HEK293 (cell line): ENCODE measurements at regions not wholly inside any gene's neighbourhood (a gene's known extent, or its start where the extent isn't known, plus 50 kb on each side); places are given as distances from the start of the nearest gene placed in this dataset.

Source experiments
- YY1 ChIP-seq: fragments of 450-650 bp; formaldehyde crosslinking; IDR thresholded peaks from 2 replicates; pipeline ENCODE4 v1.5.1; 2018; ENCODE audit warnings: missing biosample characterization, missing genetic modification characterization
- ZNF155 ChIP-seq: fragments of 450-650 bp; formaldehyde crosslinking; IDR thresholded peaks from 2 replicates; pipeline ENCODE4 v1.5.1; 2016; ENCODE audit warnings: missing biosample characterization, missing genetic modification characterization
- ZNF248 ChIP-seq: fragments of 450-650 bp; formaldehyde crosslinking; IDR thresholded peaks from 2 replicates; pipeline ENCODE4 v1.5.1; 2017; ENCODE audit warnings: missing biosample characterization, missing genetic modification characterization
- ZNF292 ChIP-seq: fragments of 450-650 bp; formaldehyde crosslinking; IDR thresholded peaks from 2 replicates; pipeline ENCODE4 v1.5.1; 2016; ENCODE audit warnings: low read depth, missing biosample characterization, missing genetic modification characterization, borderline replicate concordance
- ZNF664 ChIP-seq: fragments of 450-650 bp; formaldehyde crosslinking; IDR thresholded peaks from 2 replicates; pipeline ENCODE4 v1.5.1; 2016; ENCODE audit warnings: missing biosample characterization, missing genetic modification characterization
- ZNF791 ChIP-seq: fragments of 450-650 bp; formaldehyde crosslinking; IDR thresholded peaks from 2 replicates; pipeline ENCODE4 v1.5.1; 2016; ENCODE audit warnings: missing biosample characterization, missing genetic modification characterization
- TF ChIP-seq, protein P1 (sequence below): fragments of 450-650 bp; formaldehyde crosslinking; IDR thresholded peaks from 2 replicates; pipeline ENCODE4 v1.5.1; 2016; ENCODE audit warnings: missing biosample characterization, missing genetic modification characterization
- TF ChIP-seq, protein P2 (sequence below): fragments of 450-650 bp; formaldehyde crosslinking; IDR thresholded peaks from 2 replicates; pipeline ENCODE4 v1.5.1; 2016; ENCODE audit warnings: missing biosample characterization, missing genetic modification characterization

GRCh38 chr9:86720639-86721225 lies 226.6 kb downstream of the GAS1 start:
- TF ChIP-seq, protein P1, sequence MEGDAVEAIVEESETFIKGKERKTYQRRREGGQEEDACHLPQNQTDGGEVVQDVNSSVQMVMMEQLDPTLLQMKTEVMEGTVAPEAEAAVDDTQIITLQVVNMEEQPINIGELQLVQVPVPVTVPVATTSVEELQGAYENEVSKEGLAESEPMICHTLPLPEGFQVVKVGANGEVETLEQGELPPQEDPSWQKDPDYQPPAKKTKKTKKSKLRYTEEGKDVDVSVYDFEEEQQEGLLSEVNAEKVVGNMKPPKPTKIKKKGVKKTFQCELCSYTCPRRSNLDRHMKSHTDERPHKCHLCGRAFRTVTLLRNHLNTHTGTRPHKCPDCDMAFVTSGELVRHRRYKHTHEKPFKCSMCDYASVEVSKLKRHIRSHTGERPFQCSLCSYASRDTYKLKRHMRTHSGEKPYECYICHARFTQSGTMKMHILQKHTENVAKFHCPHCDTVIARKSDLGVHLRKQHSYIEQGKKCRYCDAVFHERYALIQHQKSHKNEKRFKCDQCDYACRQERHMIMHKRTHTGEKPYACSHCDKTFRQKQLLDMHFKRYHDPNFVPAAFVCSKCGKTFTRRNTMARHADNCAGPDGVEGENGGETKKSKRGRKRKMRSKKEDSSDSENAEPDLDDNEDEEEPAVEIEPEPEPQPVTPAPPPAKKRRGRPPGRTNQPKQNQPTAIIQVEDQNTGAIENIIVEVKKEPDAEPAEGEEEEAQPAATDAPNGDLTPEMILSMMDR (tag by site-specific recombination) = no peak
- no peak for TF ChIP-seq ZNF664 (tag by site-specific recombination)
- no peak for TF ChIP-seq ZNF155 (tag by site-specific recombination)
- TF ChIP-seq YY1 (tag by site-specific recombination) = no peak
- TF ChIP-seq ZNF791 (tag by site-specific recombination) = no peak
- TF ChIP-seq ZNF248 (tag by site-specific recombination) = no peak
- TF ChIP-seq ZNF292 (tag by site-specific recombination) = no peak
- TF ChIP-seq, protein P2, sequence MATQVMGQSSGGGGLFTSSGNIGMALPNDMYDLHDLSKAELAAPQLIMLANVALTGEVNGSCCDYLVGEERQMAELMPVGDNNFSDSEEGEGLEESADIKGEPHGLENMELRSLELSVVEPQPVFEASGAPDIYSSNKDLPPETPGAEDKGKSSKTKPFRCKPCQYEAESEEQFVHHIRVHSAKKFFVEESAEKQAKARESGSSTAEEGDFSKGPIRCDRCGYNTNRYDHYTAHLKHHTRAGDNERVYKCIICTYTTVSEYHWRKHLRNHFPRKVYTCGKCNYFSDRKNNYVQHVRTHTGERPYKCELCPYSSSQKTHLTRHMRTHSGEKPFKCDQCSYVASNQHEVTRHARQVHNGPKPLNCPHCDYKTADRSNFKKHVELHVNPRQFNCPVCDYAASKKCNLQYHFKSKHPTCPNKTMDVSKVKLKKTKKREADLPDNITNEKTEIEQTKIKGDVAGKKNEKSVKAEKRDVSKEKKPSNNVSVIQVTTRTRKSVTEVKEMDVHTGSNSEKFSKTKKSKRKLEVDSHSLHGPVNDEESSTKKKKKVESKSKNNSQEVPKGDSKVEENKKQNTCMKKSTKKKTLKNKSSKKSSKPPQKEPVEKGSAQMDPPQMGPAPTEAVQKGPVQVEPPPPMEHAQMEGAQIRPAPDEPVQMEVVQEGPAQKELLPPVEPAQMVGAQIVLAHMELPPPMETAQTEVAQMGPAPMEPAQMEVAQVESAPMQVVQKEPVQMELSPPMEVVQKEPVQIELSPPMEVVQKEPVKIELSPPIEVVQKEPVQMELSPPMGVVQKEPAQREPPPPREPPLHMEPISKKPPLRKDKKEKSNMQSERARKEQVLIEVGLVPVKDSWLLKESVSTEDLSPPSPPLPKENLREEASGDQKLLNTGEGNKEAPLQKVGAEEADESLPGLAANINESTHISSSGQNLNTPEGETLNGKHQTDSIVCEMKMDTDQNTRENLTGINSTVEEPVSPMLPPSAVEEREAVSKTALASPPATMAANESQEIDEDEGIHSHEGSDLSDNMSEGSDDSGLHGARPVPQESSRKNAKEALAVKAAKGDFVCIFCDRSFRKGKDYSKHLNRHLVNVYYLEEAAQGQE (tag by site-specific recombination) = no peak
